Progenitor cell of endocrine pancreas (in vitro differentiated cells): ENCODE measurements at regions not wholly inside any gene's neighbourhood (a gene's known extent, or its start where the extent isn't known, plus 50 kb on each side); places are given as distances from the start of the nearest gene placed in this dataset.

Source experiments
- DNase-seq: peaks from one replicate; pipeline ENCODE4 v3.0.0; 2021; ENCODE audit warnings: low spot score; ENCODE audit not compliant: unreplicated experiment
- H3K27ac Mint-ChIP-seq: 2 replicates; pipeline ENCODE4 v1.8.0; 2021; ENCODE audit warnings: mild to moderate bottlenecking, moderate library complexity, mixed read lengths
- H3K27me3 Mint-ChIP-seq: 2 replicates; pipeline ENCODE4 v1.8.0; 2021; ENCODE audit warnings: mixed read lengths
- H3K36me3 Mint-ChIP-seq: 2 replicates; pipeline ENCODE4 v1.8.0; 2022; ENCODE audit warnings: mixed read lengths; ENCODE audit not compliant: insufficient read depth
- H3K4me1 Mint-ChIP-seq: 2 replicates; pipeline ENCODE4 v1.8.0; 2021; ENCODE audit warnings: low read depth, mixed read lengths
- H3K4me3 Mint-ChIP-seq: 2 replicates; pipeline ENCODE4 v1.8.0; 2021; ENCODE audit warnings: low read depth, mild to moderate bottlenecking, moderate library complexity, mixed read lengths
- H3K9me3 Mint-ChIP-seq: 2 replicates; pipeline ENCODE4 v1.8.0; 2021; ENCODE audit warnings: low read depth, mixed read lengths
- TF ChIP-seq, protein P1 (sequence below): fragments of 200-600 bp; sonication (generic); IDR thresholded peaks from one replicate; pipeline ENCODE4 v1.5.0; 2021; ENCODE audit warnings: antibody characterized with exemption, mild to moderate bottlenecking; ENCODE audit not compliant: unreplicated experiment

DNA sequence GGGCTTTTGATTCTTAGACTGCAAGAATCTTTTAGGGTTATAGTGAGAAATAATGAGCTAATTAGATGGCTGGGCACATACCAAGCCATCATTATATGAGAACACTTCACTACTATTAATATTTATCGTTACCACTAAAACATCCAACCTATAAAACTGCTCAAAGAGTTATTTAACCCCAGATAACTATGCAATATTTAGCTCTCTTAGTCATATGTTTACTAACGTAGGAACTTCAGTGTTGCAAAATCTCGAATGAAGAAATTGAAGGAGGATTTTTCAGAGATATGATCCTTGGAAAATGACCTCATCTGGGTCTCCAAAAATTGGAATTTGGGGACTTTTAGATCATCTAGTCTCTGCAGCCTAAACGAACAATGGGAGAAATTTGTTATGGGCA, 265.0 kb upstream of the RPS6KA3 start:
- H3K4me3 Mint-ChIP-seq: no peak overlapping the region

DNA sequence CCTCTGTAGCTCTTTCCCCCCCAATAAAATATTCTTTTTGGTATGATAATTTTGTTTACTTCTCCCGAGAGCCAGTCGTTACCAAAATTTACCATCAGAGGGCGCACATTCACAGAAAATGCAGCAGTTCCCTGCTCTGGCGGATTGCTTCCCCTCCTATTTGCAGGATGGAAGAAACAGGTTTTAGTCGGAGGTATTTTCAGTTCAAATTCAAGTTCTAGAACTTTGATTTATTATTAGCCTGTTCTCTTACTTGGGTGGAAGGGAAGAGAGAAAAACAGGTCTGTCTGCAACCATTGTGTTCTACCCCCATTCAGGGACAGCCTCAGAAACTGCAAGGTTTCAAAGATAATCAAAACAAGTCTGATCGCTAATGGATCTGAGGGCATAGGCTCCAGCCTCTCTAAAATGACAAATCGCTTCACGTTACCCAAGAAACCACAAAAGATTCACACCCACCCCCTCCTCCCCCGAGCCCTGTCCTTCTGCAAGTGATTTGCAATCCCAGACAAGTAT, 263.8 kb upstream of the RPS6KA3 start:
- TF ChIP-seq, protein P1, sequence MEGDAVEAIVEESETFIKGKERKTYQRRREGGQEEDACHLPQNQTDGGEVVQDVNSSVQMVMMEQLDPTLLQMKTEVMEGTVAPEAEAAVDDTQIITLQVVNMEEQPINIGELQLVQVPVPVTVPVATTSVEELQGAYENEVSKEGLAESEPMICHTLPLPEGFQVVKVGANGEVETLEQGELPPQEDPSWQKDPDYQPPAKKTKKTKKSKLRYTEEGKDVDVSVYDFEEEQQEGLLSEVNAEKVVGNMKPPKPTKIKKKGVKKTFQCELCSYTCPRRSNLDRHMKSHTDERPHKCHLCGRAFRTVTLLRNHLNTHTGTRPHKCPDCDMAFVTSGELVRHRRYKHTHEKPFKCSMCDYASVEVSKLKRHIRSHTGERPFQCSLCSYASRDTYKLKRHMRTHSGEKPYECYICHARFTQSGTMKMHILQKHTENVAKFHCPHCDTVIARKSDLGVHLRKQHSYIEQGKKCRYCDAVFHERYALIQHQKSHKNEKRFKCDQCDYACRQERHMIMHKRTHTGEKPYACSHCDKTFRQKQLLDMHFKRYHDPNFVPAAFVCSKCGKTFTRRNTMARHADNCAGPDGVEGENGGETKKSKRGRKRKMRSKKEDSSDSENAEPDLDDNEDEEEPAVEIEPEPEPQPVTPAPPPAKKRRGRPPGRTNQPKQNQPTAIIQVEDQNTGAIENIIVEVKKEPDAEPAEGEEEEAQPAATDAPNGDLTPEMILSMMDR: peak; percentile 95
- Mint-ChIP-seq H3K9me3 (no peaks in the 10 kb centered on the region), H3K27me3 (no peaks in the 10 kb centered on the region), H3K36me3 (no peaks in the 10 kb centered on the region), H3K4me1 (peaks cover 16% of the 10 kb centered on the region), H3K27ac (no peak overlapping the region), H3K4me3 (peak overlapping the region; percentile 31)
- DNase-seq: peak; percentile 59

More for the DNA sequence above, 265.0 kb upstream of the RPS6KA3 start:
- Mint-ChIP-seq H3K36me3 (no peaks in the 10 kb centered on the region), H3K27me3 (no peaks in the 10 kb centered on the region), H3K27ac (no peak overlapping the region), H3K4me1 (peaks cover 16% of the 10 kb centered on the region), H3K9me3 (no peaks in the 10 kb centered on the region)
- TF ChIP-seq, protein P1: no peak
- no peak for DNase-seq

DNA sequence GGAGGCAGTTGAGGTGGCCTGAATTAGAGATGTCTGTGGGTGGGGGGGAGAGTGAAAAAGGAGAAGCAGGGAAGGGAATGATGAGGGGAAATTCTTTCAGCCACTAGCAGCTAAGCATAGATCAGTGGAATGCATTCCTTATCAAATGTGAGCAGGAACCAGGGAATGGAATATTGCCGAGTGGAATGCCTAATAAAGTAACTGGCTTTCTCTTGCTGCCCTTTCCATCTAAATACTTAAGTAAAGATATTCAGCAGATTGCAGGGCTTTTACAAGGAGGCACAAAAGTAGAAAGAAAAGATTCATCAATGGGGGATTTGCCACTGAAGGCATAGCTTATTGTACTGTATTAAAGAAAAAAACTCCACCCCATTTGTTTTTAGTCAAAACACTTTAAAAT, 263.0 kb upstream of the RPS6KA3 start:
- Mint-ChIP-seq H3K27ac (no peak overlapping the region), H3K4me3 (no peak overlapping the region)

DNA sequence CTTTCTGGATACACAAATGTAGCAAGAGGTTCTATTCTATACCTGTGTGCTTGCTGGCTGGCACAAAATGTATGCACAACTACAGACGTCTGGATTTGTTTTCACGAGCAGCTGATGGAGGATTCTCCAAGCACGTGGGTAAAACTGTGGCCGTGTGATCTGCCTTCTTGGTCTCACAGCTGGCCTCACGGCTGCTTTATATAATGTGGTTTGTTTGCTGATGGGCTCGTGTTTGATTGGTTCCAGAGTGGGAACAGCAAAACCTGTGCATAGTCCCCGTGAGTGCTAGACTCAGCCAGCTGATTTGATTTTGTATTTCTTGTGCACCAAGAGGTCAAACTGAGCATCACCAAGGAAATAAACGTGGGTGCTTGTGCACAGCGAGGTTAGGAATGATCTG, 262.6 kb upstream of the RPS6KA3 start:
- TF ChIP-seq, protein P1: no peak
- no peaks in the 10 kb centered on the region for H3K9me3 Mint-ChIP-seq
- H3K4me1 Mint-ChIP-seq: peaks cover 16% of the 10 kb centered on the region
- DNase-seq: no peak
- H3K27ac Mint-ChIP-seq: no peak overlapping the region
- H3K4me3 Mint-ChIP-seq: no peak overlapping the region
- H3K36me3 Mint-ChIP-seq: no peaks in the 10 kb centered on the region
- no peaks in the 10 kb centered on the region for H3K27me3 Mint-ChIP-seq

More for the DNA sequence above, 263.0 kb upstream of the RPS6KA3 start:
- Mint-ChIP-seq H3K36me3 (no peaks in the 10 kb centered on the region), H3K4me1 (peaks cover 16% of the 10 kb centered on the region), H3K9me3 (no peaks in the 10 kb centered on the region), H3K27me3 (no peaks in the 10 kb centered on the region)
- TF ChIP-seq, protein P1: no peak
- no peak for DNase-seq

DNA sequence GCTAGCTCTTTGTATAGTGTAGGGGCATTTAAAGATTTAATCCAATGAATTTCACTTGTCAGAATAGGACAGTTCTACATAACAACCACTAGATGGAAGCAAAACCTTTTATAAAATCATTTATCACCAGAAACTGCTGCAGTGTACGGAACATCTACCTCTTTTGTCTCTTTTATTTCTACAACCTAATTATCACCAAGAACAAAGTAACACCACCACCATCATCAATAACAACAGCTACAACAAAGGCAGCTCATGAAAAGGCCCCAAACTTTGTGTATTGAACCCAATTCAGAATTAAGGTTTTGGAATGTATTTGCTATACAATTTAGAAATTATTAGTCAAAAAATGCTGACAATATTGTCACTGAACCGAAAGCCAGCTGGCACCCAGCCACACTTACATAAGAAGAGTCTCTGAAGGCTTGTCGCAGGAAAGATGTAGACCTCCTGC, 260.9 kb upstream of the RPS6KA3 start:
- peaks cover 16% of the 10 kb centered on the region for H3K4me1 Mint-ChIP-seq
- H3K9me3 Mint-ChIP-seq: no peaks in the 10 kb centered on the region
- H3K27me3 Mint-ChIP-seq: no peaks in the 10 kb centered on the region
- H3K4me3 Mint-ChIP-seq: no peak overlapping the region
- TF ChIP-seq, protein P1: peak; percentile 77
- DNase-seq: no peak
- H3K36me3 Mint-ChIP-seq: no peaks in the 10 kb centered on the region
- H3K27ac Mint-ChIP-seq: peak overlapping the region; percentile 40
